ENCODE measurements at regions not wholly inside any gene's neighbourhood (a gene's known extent, or its start where the extent isn't known, plus 50 kb on each side); places are given as distances from the start of the nearest gene placed in this dataset.
"Not testable (repeated sequence)": the region's sequence is repeated elsewhere in the genome, so short reads cannot be mapped to it uniquely, and the experiment has no call there.

- H3K36me3 Mint-ChIP-seq (ENCODE audit: unreplicated experiment) = no peaks in the 10 kb centered on the region
- no peak overlapping the region for H3K27ac Mint-ChIP-seq (ENCODE audit: unreplicated experiment)
- no peaks in the 10 kb centered on the region for H3K9me3 Mint-ChIP-seq (ENCODE audit: unreplicated experiment)
- no peak overlapping the region for H3K4me3 Mint-ChIP-seq (ENCODE audit: unreplicated experiment)
- no peak for DNase-seq (ENCODE audit: extremely low spot score, unreplicated experiment)
- TF ChIP-seq CTCF (IDR thresholded peaks at IDR 0.05) = no peak
- no peaks in the 10 kb centered on the region for H3K27me3 Mint-ChIP-seq (ENCODE audit: unreplicated experiment)
- H3K4me1 Mint-ChIP-seq (ENCODE audit: unreplicated experiment) = no peaks in the 10 kb centered on the region
Observed at GRCh38 chr2:4110273-4110672, 406.9 kb downstream of the DCDC2C start.

DNA sequence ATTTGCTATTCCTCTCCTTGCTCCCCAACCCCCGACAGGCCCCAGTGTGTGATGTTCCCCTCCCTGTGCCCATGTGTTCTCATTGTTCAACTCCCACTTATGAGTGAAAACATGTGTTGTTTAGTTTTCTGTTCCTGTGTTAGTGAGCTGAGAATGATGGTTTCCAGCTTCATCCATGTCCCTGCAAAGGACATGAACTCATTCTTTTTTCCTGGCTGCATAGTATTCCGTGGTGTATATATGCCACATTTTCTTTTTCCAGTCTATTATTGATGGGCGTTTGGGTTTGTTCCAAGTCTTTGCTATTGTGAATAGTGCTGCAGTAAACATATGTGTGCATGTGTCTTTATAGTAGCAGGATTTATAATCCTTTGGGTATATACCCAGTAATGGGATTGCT is 412.1 kb downstream of the DCDC2C start:
- not testable (repeated sequence) for H3K27me3 Mint-ChIP-seq (ENCODE audit: unreplicated experiment); H3K4me3 Mint-ChIP-seq (ENCODE audit: unreplicated experiment); H3K27ac Mint-ChIP-seq (ENCODE audit: unreplicated experiment); H3K36me3 Mint-ChIP-seq (ENCODE audit: unreplicated experiment); DNase-seq (ENCODE audit: extremely low spot score, unreplicated experiment); H3K4me1 Mint-ChIP-seq (ENCODE audit: unreplicated experiment)
- H3K9me3 Mint-ChIP-seq (ENCODE audit: unreplicated experiment) = peaks cover 25% of the 10 kb centered on the region

DNA sequence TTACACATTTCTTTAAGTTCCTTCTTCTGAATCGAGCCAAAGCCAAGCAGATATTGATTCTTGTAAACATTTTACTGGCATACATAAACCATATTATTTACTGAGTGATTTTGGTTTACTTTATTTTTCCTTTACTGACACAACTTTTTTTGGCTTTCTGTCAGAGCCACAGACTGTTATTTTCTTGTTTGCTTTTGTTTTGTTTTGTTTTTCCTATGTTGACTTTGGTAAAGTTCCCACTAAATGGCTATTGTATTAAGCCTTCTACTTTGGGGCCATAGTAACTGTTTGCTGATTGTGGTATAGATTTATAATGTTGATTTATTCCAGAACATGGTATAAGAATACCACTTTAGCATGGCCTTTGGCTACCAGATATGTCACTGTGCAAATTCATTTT is 419.4 kb downstream of the DCDC2C start:
- Mint-ChIP-seq H3K4me1 (ENCODE audit: unreplicated experiment) (no peaks in the 10 kb centered on the region), H3K9me3 (ENCODE audit: unreplicated experiment) (peaks cover 33% of the 10 kb centered on the region), H3K27me3 (ENCODE audit: unreplicated experiment) (no peaks in the 10 kb centered on the region), H3K4me3 (ENCODE audit: unreplicated experiment) (no peak overlapping the region), H3K27ac (ENCODE audit: unreplicated experiment) (no peak overlapping the region), H3K36me3 (ENCODE audit: unreplicated experiment) (no peaks in the 10 kb centered on the region)
- TF ChIP-seq CTCF (IDR thresholded peaks at IDR 0.05) = no peak
- no peak for DNase-seq (ENCODE audit: extremely low spot score, unreplicated experiment)

DNA sequence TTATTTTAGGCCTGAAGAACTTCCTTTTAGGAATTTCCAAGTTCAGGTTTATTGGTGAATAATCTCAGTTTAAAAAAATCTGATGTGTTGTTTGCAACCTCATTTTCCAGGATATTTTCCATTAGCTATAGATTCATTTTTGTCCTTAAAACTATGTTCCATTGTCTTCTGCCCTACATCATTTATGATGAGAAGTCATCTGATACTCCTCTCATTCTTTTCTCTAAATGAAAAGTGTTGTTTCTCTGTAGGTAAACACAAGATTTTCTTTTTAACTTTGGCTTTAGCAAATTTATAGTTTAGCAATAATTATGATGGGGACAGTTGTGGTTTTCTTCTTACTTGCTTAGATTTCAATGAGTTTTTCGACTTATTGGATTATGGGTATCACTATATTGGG is 427.3 kb downstream of the DCDC2C start:
- no peak overlapping the region for H3K4me3 Mint-ChIP-seq (ENCODE audit: unreplicated experiment)
- H3K36me3 Mint-ChIP-seq (ENCODE audit: unreplicated experiment) = no peaks in the 10 kb centered on the region
- peaks cover 16% of the 10 kb centered on the region for H3K4me1 Mint-ChIP-seq (ENCODE audit: unreplicated experiment)
- no peak overlapping the region for H3K27ac Mint-ChIP-seq (ENCODE audit: unreplicated experiment)
- DNase-seq (ENCODE audit: extremely low spot score, unreplicated experiment) = no peak
- H3K27me3 Mint-ChIP-seq (ENCODE audit: unreplicated experiment) = no peaks in the 10 kb centered on the region
- H3K9me3 Mint-ChIP-seq (ENCODE audit: unreplicated experiment) = peaks cover 38% of the 10 kb centered on the region
- TF ChIP-seq CTCF (IDR thresholded peaks at IDR 0.05) = no peak

DNA sequence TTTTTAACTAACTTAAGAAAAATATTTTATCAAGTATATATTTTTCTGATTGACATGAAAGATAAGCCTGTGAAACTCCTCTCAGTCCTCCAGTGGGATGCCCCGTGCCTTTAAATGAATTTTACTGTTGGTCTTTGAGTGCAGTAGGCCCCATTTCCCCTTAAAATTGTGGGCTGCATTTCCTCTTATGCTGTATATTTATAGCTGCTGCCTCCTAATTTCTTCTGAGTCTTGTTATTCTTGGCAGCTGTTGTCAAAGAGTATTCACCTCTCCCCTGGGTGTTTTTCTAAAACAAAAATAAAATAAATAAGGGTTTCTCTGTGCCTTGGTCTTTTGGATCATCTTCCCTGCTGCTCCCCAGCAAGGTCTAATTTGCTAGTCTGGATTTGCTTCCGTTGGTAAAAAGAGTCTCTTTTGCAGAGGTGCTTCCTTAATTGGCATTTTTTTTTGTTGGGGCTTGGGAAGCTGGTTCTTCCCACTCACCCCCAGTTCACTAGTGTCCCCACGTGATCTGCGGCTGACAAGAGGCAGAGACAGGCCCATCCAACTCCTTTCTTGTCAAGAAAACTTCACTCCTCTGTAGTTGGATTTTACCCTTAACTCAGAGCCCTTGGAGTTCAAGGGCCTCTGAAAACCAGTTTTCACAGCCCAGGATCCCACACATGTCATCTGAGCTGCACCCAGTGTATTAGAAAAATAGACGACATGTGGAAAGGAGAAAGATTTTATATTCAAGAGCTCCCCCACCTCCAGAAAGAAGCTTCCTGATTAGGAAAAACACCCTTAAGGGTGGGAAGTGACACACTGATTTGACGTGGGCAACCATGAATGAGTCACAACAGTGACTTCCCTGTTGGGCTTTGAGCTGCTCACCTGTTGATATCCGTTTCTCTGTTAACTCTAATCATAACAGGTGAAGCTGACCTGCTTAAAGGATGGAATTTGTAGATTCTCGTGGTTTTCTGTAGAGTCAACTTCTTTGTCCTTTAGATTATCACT is 431.5 kb downstream of the DCDC2C start:
- H3K36me3 Mint-ChIP-seq (ENCODE audit: unreplicated experiment) = no peaks in the 10 kb centered on the region
- peak overlapping the region; percentile 87 for H3K27ac Mint-ChIP-seq (ENCODE audit: unreplicated experiment)
- H3K4me1 Mint-ChIP-seq (ENCODE audit: unreplicated experiment) = peaks cover 35% of the 10 kb centered on the region
- no peak overlapping the region for H3K4me3 Mint-ChIP-seq (ENCODE audit: unreplicated experiment)
- peaks cover 27% of the 10 kb centered on the region for H3K9me3 Mint-ChIP-seq (ENCODE audit: unreplicated experiment)
- H3K27me3 Mint-ChIP-seq (ENCODE audit: unreplicated experiment) = no peaks in the 10 kb centered on the region
- no peak for DNase-seq (ENCODE audit: extremely low spot score, unreplicated experiment)
- no peak for TF ChIP-seq CTCF (IDR thresholded peaks at IDR 0.05)

Measured in osteocyte (in vitro differentiated cells).